Fibroblast of the aortic adventitia (primary cell): ENCODE measurements at regions not wholly inside any gene's neighbourhood (a gene's known extent, or its start where the extent isn't known, plus 50 kb on each side); places are given as distances from the start of the nearest gene placed in this dataset.
"Not testable (repeated sequence)": the region's sequence is repeated elsewhere in the genome, so short reads cannot be mapped to it uniquely, and the experiment has no call there.

Source experiments
- DNase-seq: peaks from one replicate; pipeline ENCODE4 v3.0.0-alpha.2; 2010; ENCODE audit warnings: low read depth
- H3K4me3 ChIP-seq: 2 replicates; pipeline ENCODE4 v1.5.1; 2011; ENCODE audit warnings: low read depth, mild to moderate bottlenecking, control low read depth, low read length, moderate library complexity
- CTCF ChIP-seq: IDR thresholded peaks from 2 replicates; pipeline ENCODE4 v1.5.1; 2011; ENCODE audit warnings: mild to moderate bottlenecking, low read length, control low read depth, inconsistent platforms; ENCODE audit not compliant: insufficient read depth

- no peak overlapping the region for H3K4me3 ChIP-seq
- no peak for DNase-seq
- no peak for TF ChIP-seq CTCF
Observed at GRCh38 chr20:19841740-19842139, 83.7 kb downstream of the RIN2 start.

- not testable (repeated sequence) for DNase-seq, H3K4me3 ChIP-seq
Observed at GRCh38 chr20:19844850-19845249, 86.8 kb downstream of the RIN2 start.

GRCh38 chr20:19847383-19847782 is 89.3 kb downstream of the RIN2 start:
- no peak for TF ChIP-seq CTCF
- H3K4me3 ChIP-seq, result no peak overlapping the region
- no peak for DNase-seq

GRCh38 chr20:19849341-19850197 is 91.5 kb downstream of the RIN2 start:
- DNase-seq, result peak; percentile 72
- TF ChIP-seq CTCF, result no peak
- H3K4me3 ChIP-seq, result no peak overlapping the region

GRCh38 chr20:19850198-19850533 is 92.1 kb downstream of the RIN2 start:
- peak; percentile 21 for DNase-seq
- no peak overlapping the region for H3K4me3 ChIP-seq
- no peak for TF ChIP-seq CTCF

- H3K4me3 ChIP-seq, result no peak overlapping the region
- DNase-seq, result no peak
- no peak for TF ChIP-seq CTCF
Observed at GRCh38 chr20:19851861-19852260, 93.8 kb downstream of the RIN2 start.

GRCh38 chr20:19855416-19855815 is 97.4 kb downstream of the RIN2 start:
- no peak overlapping the region for H3K4me3 ChIP-seq
- TF ChIP-seq CTCF, result no peak
- DNase-seq, result no peak
